ENCODE measurements at regions not wholly inside any gene's neighbourhood (a gene's known extent, or its start where the extent isn't known, plus 50 kb on each side); places are given as distances from the start of the nearest gene placed in this dataset.

- no peak for DNase-seq (ENCODE audit: low read depth)
- H3K4me3 ChIP-seq (ENCODE audit: low read depth, low read length): no peak overlapping the region
- no peak for TF ChIP-seq CTCF (conservative IDR thresholded peaks at IDR 0.05; ENCODE audit: low read depth, low read length)
Measured at GRCh38 chr5:10153394-10153793, 96.3 kb downstream of the ATPSCKMT start.

- peak; percentile 14 for DNase-seq (ENCODE audit: low read depth)
- H3K4me3 ChIP-seq (ENCODE audit: low read depth, low read length): no peak overlapping the region
- no peak for TF ChIP-seq CTCF (conservative IDR thresholded peaks at IDR 0.05; ENCODE audit: low read depth, low read length)
Measured at GRCh38 chr5:10151656-10152055, 98.0 kb downstream of the ATPSCKMT start.

- no peak overlapping the region for H3K4me3 ChIP-seq (ENCODE audit: low read depth, low read length)
- no peak for TF ChIP-seq CTCF (conservative IDR thresholded peaks at IDR 0.05; ENCODE audit: low read depth, low read length)
- DNase-seq (ENCODE audit: low read depth): no peak
Measured at GRCh38 chr5:10149911-10150310, 99.8 kb downstream of the ATPSCKMT start.

- DNase-seq (ENCODE audit: low read depth): peak; percentile 82
- peak; percentile 63 for TF ChIP-seq CTCF (conservative IDR thresholded peaks at IDR 0.05; ENCODE audit: low read depth, low read length)
- H3K4me3 ChIP-seq (ENCODE audit: low read depth, low read length): no peak overlapping the region
Measured at GRCh38 chr5:10145923-10146401, 103.7 kb downstream of the ATPSCKMT start.

- TF ChIP-seq CTCF (conservative IDR thresholded peaks at IDR 0.05; ENCODE audit: low read depth, low read length): no peak
- no peak for DNase-seq (ENCODE audit: low read depth)
- H3K4me3 ChIP-seq (ENCODE audit: low read depth, low read length): no peak overlapping the region
Measured at GRCh38 chr5:10144040-10144439, 105.6 kb downstream of the ATPSCKMT start.

- peak; percentile 10 for DNase-seq (ENCODE audit: low read depth)
- no peak overlapping the region for H3K4me3 ChIP-seq (ENCODE audit: low read depth, low read length)
- peak; percentile 31 for TF ChIP-seq CTCF (conservative IDR thresholded peaks at IDR 0.05; ENCODE audit: low read depth, low read length)
Measured at GRCh38 chr5:10140195-10140973, 109.3 kb downstream of the ATPSCKMT start.

Data from choroid plexus epithelial cell (primary cell).